HG03571 (cell line): ENCODE measurements at regions not wholly inside any gene's neighbourhood (a gene's known extent, or its start where the extent isn't known, plus 50 kb on each side); places are given as distances from the start of the nearest gene placed in this dataset.
"Not testable (repeated sequence)": the region's sequence is repeated elsewhere in the genome, so short reads cannot be mapped to it uniquely, and the experiment has no call there.

Experiments used
- ATAC-seq: cut with Tn5 transposase; IDR thresholded peaks from one replicate; pipeline ENCODE4 v1.9.1; 2021; ENCODE audit not compliant: unreplicated experiment

DNA sequence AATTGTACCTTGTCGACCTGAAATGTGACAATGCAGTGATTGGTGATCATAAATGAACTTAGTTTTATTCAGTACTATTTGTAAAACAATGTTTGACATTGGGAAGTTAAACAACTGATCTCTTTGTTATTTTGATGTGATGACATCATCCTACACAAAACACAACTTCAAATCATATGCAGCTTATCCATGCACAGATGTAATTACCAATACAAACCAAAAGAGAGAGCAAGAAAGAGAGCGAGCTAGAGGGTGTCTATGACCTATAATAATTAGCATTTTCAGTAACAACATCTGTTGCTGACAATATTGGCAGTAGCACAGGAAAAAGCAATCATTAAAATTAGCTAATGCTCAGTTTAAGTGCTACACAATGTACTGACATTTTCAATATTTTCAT, 320.9 kb downstream of the UTRN start:
- ATAC-seq, result no peak

DNA sequence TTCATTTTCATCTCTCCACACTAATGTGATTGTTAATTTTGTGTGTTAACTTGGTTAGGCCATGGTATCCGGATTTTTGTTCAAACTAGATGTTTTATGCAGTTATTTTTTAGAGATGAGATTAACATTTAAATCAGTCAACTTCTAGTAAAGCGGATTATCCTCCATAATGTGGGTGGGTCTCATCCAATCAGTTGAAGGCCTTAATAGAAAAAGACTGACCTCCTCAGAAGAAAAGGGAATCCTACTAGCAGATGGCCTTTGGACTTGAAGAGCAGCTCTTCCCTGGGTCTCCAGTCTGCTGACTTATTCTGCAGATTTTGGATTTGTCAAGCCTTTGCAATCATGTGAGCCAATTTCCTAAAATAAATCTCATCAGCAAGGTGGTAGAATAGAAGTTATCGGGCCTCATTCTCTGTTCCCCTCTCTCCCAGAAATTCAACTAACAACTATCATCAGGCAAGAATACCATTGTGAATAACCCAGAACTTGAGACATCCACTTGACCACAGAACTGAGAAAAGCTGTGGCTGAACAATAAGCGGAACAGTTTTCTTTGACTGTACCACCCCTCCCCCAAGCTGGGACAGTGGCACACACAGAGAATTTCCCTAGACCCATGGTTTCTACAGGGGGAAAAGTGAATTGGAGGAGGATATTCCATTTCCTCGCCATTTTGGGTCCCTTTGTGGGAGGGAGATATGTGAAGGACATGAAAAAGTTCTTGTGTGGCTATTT, 323.0 kb downstream of the UTRN start:
- ATAC-seq, result no peak

DNA sequence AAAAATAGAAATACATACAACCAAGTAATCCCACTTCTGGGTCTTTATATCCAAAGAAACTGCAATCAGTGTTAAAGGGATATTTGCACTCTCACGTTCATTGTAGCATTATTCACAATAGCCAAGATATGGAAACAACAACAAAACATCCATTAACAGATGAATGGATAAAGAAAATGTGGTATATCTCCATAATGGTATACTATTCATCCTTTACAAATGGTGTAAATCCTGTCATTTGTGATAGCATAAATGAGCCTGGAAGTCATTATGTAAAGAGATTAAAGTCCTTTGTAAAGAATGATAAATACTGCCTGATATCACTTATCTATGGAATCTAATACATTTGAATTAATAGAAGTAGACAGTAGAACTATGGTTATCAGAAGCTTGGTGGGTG, 327.7 kb downstream of the UTRN start:
- ATAC-seq, result no peak

DNA sequence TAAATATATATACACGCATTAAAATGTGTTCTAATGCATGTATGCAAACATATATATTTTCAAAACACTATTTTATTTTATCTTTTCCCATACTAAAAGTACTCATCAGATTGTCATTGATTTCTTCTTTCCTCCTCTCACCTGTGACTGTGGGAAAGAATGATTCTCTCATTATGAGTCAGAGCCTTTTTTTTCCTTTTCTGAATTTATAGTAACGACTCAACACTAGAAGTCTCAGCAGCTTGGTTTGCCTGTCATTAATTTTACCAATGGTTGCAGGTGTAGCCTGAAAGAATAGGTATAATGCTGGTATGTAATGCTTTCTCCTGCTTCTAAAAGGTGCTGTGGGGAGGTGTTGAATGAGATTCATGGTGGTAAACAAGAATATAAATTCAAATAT, 328.7 kb downstream of the UTRN start:
- no peak for ATAC-seq

DNA sequence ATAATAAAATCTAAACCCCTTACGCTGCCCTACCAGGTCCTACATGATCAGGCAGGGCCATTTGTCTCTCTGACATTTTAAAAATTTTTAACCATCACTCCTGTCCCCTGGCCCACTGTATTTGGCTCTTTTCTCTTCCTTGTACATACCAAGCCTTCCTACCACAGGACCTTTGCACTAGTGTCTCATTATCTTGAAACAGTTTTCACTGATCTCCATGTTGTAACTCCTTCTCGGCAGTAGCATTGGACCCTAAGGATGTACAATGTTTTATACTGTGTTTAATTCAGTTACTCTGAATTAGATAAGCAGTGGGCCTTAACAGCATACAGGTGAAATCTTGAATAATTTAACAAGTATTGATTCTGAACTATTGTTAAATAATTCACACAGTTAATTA, 330.7 kb downstream of the UTRN start:
- no peak for ATAC-seq

DNA sequence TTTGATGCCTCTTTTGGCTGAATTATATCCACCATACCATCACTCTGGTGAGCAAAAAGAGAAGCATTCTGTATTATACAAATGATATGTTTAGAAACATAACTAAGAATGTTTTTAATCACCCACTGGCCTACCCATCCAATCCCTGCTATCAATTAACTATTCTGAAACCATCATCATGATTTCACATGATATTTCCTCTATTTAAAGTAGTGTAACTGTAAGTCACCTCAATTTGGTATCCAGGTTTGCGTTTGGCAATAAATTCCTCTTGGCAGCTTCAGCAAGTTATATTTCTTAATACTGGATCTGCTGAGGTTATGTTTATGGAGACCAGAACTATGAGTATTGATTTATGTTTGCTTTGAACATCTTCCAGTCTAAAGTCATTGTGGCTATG, 332.1 kb downstream of the UTRN start:
- no peak for ATAC-seq

DNA sequence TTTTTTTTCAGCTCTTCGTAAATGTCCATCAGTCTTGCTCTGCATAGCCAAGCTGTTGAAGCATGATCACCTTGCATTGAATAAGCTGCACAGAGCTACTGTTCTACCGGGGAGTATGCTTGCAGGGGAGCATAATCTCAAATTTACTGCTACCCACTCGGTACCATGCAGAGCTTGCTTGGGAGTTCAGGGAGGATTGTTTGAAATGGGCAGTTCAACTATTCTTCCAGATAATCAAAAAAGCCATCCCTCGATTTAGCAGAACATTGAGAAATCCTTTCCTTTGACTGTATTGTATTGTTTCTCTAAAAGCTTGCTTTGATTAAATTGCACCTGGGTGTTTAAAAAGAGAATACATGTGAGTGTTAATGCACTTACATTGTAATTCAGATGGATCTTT, 332.6 kb downstream of the UTRN start:
- ATAC-seq, result no peak

DNA sequence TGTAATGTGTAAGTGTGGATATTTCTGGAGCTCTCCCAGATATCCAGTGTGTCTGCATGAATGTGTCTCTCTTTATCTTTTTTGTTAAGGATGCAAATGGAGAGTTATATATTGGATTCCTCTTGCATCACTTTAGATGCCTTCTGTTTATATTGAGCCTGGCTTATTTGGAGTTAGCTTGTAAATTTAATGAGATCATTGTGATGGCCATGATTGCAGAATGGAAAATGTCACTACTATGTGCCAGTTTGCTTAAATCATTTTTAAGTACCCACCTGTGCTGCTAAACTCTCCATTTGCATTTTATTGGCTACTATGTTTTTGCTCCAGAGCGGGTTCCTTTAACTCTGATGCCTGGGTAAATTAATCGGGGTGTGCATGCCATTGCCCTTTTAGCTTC, 334.8 kb downstream of the UTRN start:
- no peak for ATAC-seq

DNA sequence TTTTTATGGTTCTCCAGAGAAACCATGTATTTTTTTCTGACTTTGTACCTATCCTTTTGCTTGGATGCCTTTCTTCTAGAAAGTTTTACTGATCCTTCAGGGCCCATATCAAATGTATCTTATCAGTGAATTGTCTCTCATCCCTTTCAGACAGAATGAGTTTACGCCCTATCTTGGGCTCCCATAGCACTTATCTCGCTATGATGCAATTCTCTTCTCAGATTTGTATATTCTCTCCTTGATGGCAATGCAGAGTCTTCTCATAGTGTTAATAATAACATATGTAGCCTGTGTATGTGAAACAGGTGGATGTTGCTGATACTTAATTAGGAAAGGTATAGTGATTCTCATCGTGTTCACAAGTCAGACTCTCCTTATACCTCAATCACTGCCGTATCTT, 336.2 kb downstream of the UTRN start:
- no peak for ATAC-seq

DNA sequence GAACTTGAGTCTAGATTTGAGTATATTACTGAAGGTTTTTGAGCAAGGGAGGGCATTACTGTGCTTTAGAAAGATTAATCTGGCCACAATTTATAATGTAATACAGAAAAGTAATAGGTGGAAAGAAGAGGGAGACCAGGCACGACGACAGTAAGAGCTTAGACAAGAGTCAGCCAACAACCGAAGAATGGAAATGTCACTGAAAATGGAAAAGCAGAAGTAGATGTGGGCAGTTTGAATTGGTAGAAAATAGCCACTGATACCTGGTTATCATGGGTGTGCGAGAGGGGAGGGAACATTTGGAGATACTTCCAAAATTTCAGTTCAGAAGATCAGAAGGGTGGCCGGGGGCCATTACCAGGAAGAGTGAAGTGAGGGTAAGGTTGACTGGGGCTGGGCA, 339.1 kb downstream of the UTRN start:
- ATAC-seq, result no peak

DNA sequence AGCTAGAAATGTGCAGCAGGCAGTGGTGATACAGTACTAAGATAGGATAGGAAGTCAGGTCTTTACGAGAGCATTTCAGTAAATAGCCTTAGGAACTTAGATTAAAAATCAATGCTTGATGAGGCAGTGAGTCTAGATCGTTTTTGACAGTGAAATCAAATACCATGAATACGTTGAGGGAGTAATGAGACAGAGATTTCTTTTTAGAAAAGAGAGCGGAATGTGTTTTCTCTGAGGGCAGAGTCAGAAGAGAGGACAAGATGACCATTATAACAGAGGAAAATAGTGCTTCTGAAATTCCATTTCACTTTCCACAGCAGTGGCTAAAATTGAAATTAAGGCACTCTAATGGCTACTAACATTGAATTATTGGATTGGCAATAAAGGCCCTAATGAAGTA, 339.6 kb downstream of the UTRN start:
- ATAC-seq, result no peak

DNA sequence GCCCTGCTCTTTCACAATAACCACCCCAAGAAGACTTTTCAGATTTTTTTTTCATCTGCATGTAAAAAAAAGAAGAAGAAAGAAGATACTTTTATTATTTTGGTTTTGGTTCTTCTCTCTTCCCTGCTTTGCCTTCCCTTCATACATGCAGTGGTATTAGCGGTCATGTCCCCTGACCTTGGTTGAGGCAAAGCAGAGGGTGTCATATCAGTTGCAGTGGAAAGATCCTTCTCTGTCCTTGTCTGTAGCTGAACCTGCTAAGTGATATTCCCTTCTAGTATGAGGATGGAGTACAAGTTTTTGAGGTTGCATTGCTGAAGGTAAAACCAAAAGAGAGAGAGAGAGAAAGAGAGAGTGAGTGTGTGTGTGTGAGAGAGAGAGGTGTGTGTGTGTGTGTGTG, 345.7 kb downstream of the UTRN start:
- no peak for ATAC-seq

DNA sequence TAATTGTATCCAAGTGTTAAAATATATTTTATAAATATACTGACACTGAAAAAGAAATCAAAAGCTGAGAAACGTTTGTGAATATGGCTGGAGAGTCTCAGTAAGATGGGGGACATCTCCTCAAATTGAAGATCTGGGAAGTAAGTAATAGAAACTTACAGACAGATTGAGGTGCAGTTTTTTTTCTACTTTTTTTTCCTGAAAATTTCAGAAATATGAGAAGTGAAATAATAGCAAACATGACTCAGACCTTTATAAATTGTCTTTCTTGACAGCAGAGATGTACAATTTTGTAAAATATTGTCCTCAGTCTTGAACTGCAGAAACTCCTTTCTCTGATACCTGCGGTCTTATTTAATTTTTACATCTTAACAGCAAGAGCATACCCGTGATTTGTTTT, 347.1 kb downstream of the UTRN start:
- ATAC-seq, result no peak

DNA sequence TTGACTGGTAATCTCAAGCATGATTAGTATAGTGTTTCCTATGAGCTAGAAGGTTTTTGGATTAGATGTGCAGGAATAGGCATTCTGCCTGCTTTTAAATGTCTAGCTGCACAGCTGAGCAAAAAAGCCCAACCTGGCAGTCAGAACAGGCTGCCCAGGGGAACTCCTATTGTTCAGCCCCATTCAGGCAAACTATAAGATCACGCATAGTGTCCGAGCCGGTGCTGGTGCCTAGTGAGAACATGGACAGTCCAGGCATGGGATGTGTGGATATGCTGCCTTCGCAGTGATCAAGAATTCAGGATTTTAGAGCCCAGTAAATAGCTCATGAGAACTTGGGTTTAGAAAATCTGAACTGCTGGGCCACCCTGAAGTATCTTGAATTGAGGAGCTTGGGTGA, 348.8 kb downstream of the UTRN start:
- no peak for ATAC-seq

DNA sequence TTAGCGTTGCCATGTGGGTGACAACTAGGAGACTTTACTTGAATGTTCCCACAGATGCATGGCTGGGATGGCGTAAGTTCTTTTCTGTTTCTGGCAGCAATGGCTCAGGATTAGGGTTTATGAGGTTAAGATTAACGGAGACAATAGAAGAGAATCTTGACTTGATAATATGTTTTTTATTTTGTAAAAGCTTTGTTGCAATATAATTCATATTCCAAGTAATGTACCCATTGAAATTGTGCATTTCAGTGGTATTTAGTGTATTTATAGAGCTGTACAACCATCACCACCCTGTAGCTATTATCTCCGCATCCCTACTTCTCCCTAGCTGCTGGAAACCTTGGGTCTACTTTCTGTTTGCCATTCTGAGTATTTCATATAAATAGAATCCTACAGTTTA, 349.2 kb downstream of the UTRN start:
- ATAC-seq, result no peak

DNA sequence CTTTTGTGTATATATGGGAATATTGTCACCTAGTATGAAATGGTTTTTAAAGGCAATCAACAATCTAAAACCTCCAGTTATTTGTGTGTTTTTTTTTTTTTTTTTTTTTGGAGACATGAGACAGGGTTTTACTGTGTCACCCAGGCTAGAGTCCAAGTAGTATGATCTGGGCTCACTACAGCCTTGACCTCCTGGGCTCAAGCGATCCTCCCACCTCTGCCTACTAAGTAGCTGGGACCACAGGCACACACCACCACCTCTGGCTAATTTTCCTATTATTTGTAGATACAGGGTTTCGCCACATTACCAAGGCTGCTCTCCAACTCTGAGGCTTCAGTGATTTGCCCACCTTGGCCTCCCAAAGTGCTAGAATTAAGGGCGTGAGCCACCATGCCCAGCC, 349.9 kb downstream of the UTRN start:
- ATAC-seq, result no peak

DNA sequence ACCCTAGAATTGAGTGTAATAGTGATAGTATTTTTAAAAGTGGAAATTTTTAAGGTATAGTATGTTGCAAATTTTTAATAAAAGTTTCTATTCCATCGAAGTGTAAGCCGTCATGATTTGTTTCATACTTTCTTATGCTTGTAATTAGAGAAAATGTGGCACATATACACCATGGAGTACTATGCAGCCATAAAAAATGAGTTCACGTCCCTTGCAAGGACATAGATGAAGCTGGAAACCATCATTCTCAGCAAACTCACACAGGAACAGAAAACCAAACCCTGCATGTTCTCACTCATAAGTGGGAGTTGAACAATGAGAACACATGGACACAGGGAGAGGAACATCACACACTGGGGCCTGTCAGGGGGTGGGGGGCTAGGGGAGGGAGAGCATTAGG, 350.9 kb downstream of the UTRN start:
- not testable (repeated sequence) for ATAC-seq

DNA sequence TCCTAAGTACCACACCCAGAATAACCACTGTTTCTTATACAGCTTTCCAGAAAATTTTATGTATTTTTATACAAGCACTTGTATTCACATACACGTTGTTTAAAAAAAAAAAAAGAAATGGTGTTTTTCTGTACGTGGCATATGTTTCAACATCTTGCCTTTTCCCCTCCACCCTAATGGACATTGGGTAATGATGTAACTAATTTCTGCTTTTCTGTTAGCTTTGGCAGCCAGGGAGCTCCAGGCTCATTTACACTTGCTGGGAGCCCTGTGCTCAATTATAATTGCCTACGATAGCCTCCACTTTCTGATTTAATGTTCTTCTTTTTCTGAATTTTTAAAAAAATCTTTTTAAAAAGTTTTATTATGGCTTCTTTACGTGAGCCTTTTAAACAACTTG, 352.4 kb downstream of the UTRN start:
- no peak for ATAC-seq

DNA sequence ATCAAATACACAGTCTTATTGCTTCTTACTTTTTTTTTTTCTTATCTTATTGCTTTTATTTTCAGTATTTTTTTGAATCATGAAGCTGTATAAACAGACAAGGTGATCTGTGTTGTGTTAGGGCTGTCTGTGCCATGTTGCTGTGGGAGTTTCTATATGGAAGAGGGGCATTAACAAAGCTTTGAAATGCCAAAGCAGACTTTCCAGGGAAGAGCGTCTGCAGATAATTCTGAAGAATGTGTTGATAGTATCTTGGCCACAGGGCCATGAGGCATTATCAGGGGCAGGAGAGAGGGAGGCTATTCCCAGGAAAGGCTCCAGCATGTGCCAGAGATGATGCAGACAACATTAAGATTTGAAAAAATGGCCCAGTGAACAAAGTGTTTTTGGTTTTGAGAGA, 354.5 kb downstream of the UTRN start:
- ATAC-seq, result no peak

DNA sequence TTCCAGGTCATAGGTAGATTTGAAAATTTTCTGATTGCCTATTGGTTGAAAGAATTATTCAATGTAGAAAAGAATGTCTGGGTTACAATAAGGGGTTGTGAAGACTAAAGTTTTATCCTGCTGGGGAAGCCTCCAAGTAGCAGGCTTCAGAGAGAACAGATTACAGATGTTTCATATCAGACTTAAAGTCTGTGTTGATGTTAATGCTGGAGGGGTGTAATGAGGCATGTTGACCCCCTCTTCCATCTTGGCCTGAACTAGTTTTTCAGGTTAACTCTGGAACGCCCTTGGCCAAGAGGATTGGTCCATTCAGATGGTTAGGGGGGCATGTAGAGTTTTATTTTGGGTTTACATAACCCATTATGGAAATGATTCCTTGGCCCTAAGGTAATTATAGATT, 356.2 kb downstream of the UTRN start:
- no peak for ATAC-seq

DNA sequence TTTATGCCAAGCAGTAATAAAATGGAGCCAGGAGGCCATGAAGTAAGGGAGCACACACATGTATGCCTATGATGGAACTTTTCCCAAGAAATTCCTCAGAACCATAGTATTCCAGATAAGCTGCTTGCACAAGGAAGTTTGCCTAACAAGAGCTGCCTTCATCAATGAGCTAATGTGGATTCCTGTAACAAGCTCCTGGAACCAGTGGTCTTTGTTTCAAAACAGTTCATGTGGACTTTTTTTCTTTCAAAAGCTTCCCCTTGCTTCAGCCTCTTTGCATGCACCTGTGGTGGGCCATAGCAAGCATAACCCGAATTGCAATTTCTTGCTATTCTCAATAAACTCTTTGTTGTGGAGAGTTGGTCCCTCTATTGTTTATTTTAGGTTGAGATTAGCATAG, 359.6 kb downstream of the UTRN start:
- ATAC-seq, result no peak

DNA sequence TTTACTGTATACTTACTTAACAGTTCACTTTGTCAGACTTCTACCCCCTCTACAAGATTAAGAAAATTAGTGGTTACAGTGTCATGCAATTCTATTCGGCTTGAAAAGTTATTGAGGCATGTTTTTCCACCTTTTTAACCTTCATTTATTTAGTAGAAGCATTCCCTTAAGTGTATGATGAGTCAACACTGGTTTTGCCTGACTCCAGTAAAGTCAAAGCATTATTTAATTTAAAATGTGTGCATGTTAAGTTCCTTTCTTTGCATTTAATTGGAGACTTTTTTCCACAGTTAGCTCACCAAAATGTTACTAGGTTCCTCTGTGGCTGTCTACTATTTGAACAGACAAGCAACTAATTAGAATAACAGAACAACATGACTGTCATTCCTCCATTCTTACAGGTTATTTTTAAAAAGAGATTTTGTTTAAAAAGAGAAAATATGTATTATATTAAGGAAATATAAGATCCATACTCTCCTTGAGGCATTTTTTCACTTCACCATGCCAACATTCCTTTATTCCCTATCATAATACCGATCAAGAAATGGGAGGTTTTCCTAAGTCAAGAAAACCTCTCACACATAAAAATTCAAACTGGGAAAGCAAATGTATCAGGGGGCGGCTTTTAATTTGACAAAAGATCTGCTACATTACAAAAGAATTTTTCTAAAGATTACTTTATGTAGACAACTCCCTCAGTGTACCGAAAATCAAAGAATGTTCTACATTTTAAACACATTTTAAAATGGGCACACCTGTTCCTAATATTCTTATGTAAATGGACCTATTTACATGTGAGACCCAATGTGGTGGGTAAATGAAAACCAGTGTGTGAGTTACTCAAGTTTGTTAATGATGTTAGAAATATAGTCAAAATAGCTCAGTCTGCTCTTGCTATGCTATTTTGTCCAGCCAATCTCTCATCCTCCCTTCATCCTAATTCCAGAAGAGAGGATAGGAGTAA, 361.2 kb downstream of the UTRN start:
- no peak for ATAC-seq
